Thoracic aorta (tissue), 2 donors: ENCODE measurements at regions not wholly inside any gene's neighbourhood (a gene's known extent, or its start where the extent isn't known, plus 50 kb on each side); places are given as distances from the start of the nearest gene placed in this dataset.

Source experiments
- ATAC-seq: fragments of 150-250 bp; one replicate; pipeline ENCODE4 v1.8.0; 2017; ENCODE audit warnings: low read depth; ENCODE audit not compliant: insufficient number of reproducible peaks, low FRiP score
- DNase-seq: peaks from one replicate; pipeline ENCODE4 v3.0.0-alpha.2; 2020; ENCODE audit warnings: low spot score
- H3K27ac ChIP-seq, 2 donors: fragments of 200-600 bp; sonication (generic); 1 replicate in 1 of 2; 2 replicates in 1 of 2; pipeline ENCODE4 v1.5.1; 2016; ENCODE audit warnings: mild to moderate bottlenecking in 2 of 2, moderate library complexity in 2 of 2
- H3K27me3 ChIP-seq: fragments of 200-600 bp; sonication (generic); replicated peaks from 2 replicates; pipeline ENCODE4 v1.6.0; 2016; ENCODE audit warnings: mild to moderate bottlenecking; ENCODE audit not compliant: insufficient read depth
- H3K36me3 ChIP-seq: fragments of 200-600 bp; sonication (generic); one replicate; pipeline ENCODE4 v1.5.1; 2016
- H3K4me1 ChIP-seq, 2 donors: fragments of 200-600 bp; sonication (generic); 1 replicate in 1 of 2; 2 replicates in 1 of 2; pipeline versions ENCODE4 v1.5.1 to v1.6.0; 2016; ENCODE audit warnings: low read depth in 2 of 2, mild to moderate bottlenecking in 1 of 2; ENCODE audit not compliant: control insufficient read depth in 1 of 2
- H3K4me3 ChIP-seq: fragments of 200-600 bp; sonication (generic); 2 replicates; pipeline ENCODE4 v1.5.1; 2016; ENCODE audit warnings: mild to moderate bottlenecking
- H3K9me3 ChIP-seq: fragments of 200-600 bp; sonication (generic); 2 replicates; pipeline ENCODE4 v1.5.1; 2016
- CTCF ChIP-seq: fragments of 200-600 bp; sonication (generic); IDR thresholded peaks from one replicate; pipeline ENCODE4 v1.5.1; 2019; ENCODE audit warnings: antibody characterized with exemption

DNA sequence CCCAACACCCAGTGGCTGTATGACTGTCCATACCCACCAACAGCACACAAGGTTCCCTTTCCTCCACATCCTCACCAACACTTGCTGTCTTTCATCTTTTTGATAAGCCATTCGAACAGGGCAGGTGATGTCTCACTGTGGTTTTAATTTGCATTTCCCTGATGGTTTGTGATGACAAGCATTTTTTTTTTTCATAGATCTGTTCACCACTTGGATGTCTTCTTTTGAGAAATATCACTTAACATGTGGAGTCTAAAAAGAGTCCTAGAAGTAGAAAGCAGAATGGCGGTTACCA lies 198.1 kb upstream of the DIO3 start:
- Histone ChIP-seq H3K4me1 (peaks cover 5 to 23% of the 10 kb centered on the region in 2 donors), H3K36me3 (no peaks in the 10 kb centered on the region), H3K27ac (no peak overlapping the region), H3K4me3 (no peak overlapping the region), H3K27me3 (no peaks in the 10 kb centered on the region), H3K9me3 (no peaks in the 10 kb centered on the region)
- no peak for TF ChIP-seq CTCF
- ATAC-seq (no peak), DNase-seq (no peak)

DNA sequence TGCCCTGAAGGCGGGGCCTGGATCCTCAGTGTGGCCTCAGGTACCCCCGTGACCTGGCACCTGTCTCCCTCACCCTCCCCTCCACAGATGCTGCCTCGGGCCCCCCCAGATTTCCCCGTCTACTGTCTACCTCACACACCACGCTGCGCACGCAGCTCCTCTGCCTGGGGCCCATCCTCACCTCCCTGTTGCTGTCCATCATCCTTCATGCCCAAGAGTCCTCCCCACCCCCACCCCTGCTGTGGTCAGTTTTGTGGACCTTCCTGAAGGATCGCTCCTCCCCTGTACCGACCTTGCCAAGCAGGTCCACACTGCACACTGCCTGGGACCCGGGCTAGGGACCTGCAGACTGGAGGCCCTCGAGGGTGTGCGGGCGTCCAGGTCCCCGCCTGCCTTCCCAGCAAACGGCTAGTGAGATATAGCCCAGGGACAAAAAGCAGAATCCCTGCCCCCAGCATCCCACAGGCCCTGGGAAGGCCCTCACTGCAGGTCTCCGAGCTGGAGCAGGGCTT lies 197.4 kb upstream of the DIO3 start:
- no peak for TF ChIP-seq CTCF
- Histone ChIP-seq H3K27me3 (no peaks in the 10 kb centered on the region), H3K36me3 (no peaks in the 10 kb centered on the region), H3K9me3 (no peaks in the 10 kb centered on the region), H3K27ac (peak overlapping the region; percentile 48 to 74), H3K4me3 (peak overlapping the region; percentile 51), H3K4me1 (peaks cover 5 to 23% of the 10 kb centered on the region in 2 donors)
- ATAC-seq (no peak), DNase-seq (no peak)

DNA sequence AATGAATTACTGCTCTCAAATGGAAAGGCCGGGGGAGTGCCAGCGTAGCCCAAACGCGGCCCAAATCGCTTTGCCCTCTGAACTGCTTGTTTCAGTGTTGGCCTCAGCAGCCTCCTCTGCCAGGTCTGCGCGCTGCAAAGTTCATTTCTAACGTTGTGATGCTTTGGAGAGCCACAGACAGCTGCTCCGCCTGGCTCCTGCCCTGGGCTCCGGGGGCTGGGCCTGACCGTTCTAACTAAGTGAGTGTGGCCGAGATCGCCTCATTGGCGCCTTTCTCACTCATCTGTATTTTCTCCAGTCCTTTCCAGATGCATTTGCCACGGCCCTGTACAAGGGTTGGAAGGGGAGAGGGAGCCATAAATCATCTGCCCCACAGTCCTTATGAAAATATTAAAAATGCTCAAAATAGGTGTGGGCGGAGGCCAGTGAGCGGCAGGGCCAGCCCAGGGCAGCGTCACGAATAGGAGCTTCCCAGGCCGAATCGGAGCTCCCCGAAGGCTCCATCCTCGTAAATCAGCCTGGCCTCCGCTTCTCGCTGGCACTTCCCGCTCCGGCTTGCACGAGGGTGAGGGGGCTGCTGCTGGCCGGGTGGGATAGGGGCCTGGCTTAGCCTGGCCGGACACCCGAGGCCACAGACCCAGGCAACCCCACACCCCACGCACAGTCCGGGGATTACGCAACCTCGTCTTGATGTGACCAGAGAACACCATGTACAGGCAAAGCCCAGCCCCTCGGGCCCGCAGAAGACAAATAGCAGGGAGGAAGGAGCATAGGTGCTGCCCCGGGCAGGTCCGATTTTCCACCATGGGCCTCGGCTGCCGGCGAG lies 196.6 kb upstream of the DIO3 start:
- DNase-seq (peak; percentile 71), ATAC-seq (peak; percentile 29)
- Histone ChIP-seq H3K9me3 (no peaks in the 10 kb centered on the region), H3K36me3 (no peaks in the 10 kb centered on the region), H3K27me3 (no peaks in the 10 kb centered on the region), H3K4me1 (peaks cover 5 to 23% of the 10 kb centered on the region in 2 donors), H3K4me3 (peak overlapping the region; percentile 51), H3K27ac (peak overlapping the region; percentile 48 to 74)
- TF ChIP-seq CTCF: no peak

GRCh38 chr14:101365329-101366158 lies 195.8 kb upstream of the DIO3 start:
- DNase-seq: no peak

More at GRCh38 chr14:101365329-101366158, 195.8 kb upstream of the DIO3 start:
- Histone ChIP-seq H3K27ac (peak overlapping the region; percentile 48 to 74), H3K4me3 (peak overlapping the region; percentile 51), H3K27me3 (no peaks in the 10 kb centered on the region), H3K36me3 (no peaks in the 10 kb centered on the region), H3K9me3 (no peaks in the 10 kb centered on the region), H3K4me1 (peaks cover 5 to 23% of the 10 kb centered on the region in 2 donors)
- ATAC-seq: no peak
- TF ChIP-seq CTCF: no peak
